ENCODE measurements at regions not wholly inside any gene's neighbourhood (a gene's known extent, or its start where the extent isn't known, plus 50 kb on each side); places are given as distances from the start of the nearest gene placed in this dataset.

- TF ChIP-seq SP2 (IDR thresholded peaks at IDR 0.05; ENCODE audit: low read length) (no peak), RXRA (IDR thresholded peaks at IDR 0.05; ENCODE audit: insufficient read depth, low read depth, low read length) (no peak), KDM4A (IDR thresholded peaks at IDR 0.05; ENCODE audit: low read depth, low read length, severe bottlenecking) (no peak), TCF12 (IDR thresholded peaks at IDR 0.05; ENCODE audit: low read depth, low read length) (no peak), CBX5 (IDR thresholded peaks at IDR 0.05; ENCODE audit: low read depth, low read length) (no peak), EGR1 (IDR thresholded peaks at IDR 0.05; ENCODE audit: borderline replicate concordance, low read depth, low read length) (no peak), RNF2 (IDR thresholded peaks at IDR 0.05; ENCODE audit: borderline replicate concordance, low read depth, low read length, missing control alignments, poor library complexity, severe bottlenecking) (no peak), ZNF274 (IDR thresholded peaks at IDR 0.05; ENCODE audit: borderline replicate concordance, extremely low read depth, low read length) (no peak)
Observed at GRCh38 chr14:51568366-51568765, 83.3 kb upstream of the FRMD6 start (continued).

Data from H1 (cell line).